H54 (cell line): ENCODE measurements at regions not wholly inside any gene's neighbourhood (a gene's known extent, or its start where the extent isn't known, plus 50 kb on each side); places are given as distances from the start of the nearest gene placed in this dataset.
"Not testable (repeated sequence)": the region's sequence is repeated elsewhere in the genome, so short reads cannot be mapped to it uniquely, and the experiment has no call there.

Source experiments
- DNase-seq: peaks from one replicate; pipeline ENCODE4 v3.0.0; 2011; ENCODE audit warnings: low spot score, mixed read lengths; ENCODE audit not compliant: insufficient read length
- FAIRE-seq: peaks from 3 replicates; lab custom pipeline; 2011; peaks lifted over from hg19 to GRCh38; lab: Jason Lieb, UNC
- POLR2A ChIP-seq: IDR thresholded peaks from 2 replicates; pipeline ENCODE4 v1.6.1; 2011; ENCODE audit warnings: low read depth, mild to moderate bottlenecking, low read length

DNA sequence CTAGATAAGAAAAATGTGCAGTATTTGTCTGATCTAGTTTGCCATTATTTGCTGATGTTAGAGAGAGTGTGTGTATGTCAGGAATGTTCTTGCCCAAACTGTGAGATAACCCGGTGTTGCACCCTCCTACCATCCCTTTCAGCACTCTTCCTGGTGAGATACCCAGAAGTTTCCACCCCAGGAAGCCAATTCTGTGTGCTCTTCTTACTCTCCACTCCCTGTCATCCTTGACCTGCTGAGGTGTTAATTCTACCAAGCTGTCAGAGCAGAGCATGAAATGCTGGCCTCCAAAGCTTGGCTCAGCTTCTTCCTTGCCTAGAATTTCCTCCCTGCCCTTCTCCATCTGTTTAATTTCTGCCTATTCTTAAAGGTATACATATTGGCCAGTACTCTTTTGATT is 237.3 kb upstream of the CNR1 start:
- FAIRE-seq (no peak), DNase-seq (no peak)
- no peak for TF ChIP-seq POLR2A

DNA sequence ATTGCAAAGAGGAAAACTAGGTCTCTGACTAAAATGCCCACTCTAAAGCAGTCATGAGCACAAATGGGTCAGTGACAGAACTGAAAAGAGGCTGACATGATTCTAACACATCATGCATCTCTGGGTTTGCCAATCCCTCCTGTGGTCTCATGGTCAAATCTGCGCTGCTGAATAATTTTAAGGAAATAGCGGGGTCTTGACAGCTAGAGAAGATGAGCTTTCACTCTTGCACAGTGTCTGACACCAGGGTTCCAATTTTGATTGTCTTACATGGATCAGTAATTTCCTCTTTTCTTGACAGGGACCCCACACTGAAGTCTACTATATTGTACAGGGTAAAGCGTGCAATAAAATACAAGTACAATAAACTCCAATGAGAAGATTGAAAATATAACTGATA is 236.8 kb upstream of the CNR1 start:
- no peak for TF ChIP-seq POLR2A
- FAIRE-seq: no peak

DNA sequence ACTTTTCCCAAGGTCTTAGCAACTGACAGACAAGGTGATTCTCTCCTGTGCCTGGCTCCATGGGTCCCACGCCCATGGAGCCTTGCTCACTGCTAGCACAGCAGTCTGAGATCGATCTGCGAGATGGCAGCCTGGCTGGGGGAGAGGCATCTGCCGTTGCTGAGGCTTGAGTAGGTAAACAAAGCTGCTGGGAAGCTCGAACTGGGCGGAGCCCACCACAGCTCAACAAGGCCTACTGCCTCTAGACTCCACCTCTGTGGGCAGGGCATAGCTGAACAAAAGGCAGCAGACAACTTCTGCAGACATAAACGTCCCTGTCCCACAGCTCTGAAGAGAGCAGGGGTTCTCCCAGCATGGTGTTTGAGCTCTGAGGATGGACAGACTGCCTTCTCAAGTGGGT is 224.9 kb upstream of the CNR1 start:
- FAIRE-seq, DNase-seq: not testable (repeated sequence)

More for the DNA sequence above, 236.8 kb upstream of the CNR1 start:
- DNase-seq: no peak

DNA sequence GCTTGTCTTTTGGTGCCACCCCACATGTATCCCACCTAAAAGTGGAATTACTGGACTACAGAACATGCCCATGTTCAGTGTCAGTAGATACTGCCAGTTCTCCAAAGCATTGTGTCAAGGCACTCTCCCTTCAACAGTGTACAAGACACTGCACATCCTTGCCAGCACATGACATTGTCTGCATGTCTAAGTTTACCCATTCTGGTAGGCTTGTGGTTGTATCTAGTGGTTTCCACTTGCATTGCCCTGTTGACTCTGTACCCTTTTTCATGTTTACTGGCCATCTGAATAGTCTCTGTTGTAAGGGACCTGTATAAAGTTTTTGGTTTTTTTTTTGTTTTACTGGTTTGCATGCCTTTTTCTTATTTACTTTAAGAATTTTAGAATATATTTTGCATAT is 222.4 kb upstream of the CNR1 start:
- no peak for DNase-seq
- FAIRE-seq: no peak
- TF ChIP-seq POLR2A: no peak

DNA sequence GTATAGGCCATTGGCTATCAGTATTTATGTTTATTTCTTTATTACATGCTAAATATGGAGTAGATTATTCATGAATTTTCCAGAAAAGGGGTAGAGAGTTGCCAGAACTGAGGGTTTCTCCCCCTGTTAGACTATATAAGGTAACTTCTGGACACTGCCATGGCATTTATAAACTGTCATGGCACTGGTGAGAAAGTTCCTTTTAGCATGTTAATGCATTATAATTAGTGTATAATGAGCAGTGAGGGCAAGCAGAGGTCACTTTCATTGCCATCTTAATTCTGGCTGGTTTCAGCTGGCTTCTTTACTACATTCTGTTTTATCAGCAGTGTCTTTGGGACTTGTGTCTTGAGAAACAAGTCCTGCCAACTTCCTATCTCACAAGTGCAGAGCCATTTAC is 220.0 kb upstream of the CNR1 start:
- FAIRE-seq: no peak
- no peak for DNase-seq
- TF ChIP-seq POLR2A: no peak

DNA sequence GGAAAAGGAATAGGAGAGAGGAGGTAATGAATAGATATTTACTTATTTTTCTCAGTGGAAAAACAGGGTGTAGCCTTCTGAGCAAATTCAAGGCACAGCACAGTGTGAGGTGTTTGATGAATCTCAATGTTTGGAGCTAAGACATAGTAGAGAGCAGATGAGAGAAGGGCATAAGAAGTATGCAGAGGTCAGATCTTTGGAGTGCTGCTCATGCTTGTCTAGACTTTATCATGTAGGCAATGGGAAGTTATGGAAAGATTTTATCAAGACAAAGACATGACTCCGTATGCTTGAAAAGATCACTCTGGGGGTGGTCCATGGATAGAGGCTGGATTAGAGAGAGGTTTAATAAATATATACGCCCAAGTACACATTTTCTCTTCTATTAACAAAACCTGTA is 217.0 kb upstream of the CNR1 start:
- DNase-seq: no peak
- TF ChIP-seq POLR2A: no peak
- no peak for FAIRE-seq

DNA sequence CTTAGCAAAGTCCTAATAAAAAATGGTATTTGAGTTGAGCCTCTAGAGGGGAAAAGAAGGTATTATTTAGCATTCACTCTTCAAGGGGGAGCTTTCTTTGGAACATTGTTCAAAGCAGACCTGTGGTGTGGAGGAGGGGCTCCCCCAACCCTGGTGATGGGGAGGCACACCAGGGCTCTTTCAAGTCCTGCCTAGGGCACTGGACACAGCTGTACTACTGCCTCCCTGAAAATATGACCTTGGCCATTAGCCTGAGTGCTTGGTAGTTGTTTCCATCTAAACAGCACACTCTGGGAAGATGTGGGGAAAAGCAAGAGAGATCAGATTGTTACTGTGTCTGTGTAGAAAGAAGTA is 215.1 kb upstream of the CNR1 start:
- DNase-seq: no peak

DNA sequence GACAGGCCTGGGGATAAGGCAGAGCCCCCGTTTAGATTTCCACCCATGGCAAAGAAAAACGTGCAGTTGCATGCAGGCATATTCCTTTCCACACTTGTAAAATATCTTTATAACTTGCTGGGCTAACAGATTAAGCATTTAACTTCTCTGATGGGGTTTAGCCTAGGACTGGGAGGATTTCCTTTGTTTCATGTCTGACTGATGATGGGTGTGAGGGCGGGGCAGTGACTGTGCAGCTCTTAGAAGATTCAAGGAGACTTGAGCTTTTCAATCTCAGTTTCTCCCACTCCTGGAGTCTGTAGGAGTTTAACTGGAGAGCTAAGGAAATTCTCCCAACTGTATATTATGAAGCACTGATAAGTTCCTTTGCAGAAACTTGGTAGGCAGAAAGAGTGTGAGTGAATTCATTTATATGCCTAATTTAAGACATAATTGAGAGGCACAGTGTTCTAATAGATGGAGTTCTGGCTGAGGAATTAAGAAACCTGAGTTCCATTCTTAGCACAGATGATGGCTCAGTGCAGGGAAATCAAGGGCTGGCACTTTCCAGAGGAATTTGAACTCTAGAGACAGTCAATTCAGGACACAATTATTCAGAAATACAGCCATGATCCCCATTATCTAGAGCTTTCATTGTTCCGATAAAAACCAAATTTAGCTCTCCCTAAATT is 214.6 kb upstream of the CNR1 start:
- DNase-seq (no peak), FAIRE-seq (no peak)
- no peak for TF ChIP-seq POLR2A

More for the DNA sequence above, 215.1 kb upstream of the CNR1 start:
- no peak for TF ChIP-seq POLR2A
- FAIRE-seq: no peak

DNA sequence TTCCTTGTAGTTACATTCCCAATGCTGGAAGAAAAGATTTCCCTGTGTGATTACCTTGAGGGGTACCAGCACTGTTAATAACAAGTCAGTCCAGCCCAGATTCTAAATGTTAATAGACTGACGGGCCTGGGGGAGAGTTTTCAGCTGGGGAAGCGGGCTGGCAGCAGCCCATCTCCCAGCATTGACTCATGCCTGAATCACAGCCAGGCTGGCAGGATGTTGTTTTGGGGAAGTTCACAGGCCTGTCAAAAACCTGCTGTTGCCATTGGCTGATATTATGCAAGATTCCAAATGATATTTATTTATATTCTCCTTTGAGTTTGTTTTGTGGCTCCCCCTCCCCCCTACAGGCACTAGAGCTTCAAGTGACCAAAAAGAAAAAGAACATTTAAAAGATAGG is 213.9 kb upstream of the CNR1 start:
- FAIRE-seq: peak; percentile 90
- DNase-seq: peak; percentile 41
- TF ChIP-seq POLR2A: no peak

DNA sequence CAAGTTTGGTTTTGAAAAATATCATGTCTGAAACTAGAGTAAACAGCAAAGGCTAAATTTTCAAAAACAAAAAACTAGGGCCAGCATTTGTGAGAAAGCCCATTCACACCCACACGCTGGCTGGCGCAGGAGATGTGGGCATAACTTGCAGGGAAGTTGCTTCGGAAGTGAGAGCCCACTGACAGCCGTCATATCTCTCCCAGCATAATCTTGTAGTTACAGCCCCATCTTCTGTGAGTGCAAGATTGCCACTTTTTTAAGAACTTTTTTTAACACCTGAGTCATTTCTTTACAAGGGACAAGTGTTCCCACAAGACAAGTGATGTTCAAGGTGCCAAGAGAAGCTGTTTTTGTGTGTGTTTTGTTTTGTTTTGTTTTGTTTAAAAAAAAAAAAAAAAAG is 212.5 kb upstream of the CNR1 start:
- TF ChIP-seq POLR2A: no peak
- FAIRE-seq (no peak), DNase-seq (no peak)

DNA sequence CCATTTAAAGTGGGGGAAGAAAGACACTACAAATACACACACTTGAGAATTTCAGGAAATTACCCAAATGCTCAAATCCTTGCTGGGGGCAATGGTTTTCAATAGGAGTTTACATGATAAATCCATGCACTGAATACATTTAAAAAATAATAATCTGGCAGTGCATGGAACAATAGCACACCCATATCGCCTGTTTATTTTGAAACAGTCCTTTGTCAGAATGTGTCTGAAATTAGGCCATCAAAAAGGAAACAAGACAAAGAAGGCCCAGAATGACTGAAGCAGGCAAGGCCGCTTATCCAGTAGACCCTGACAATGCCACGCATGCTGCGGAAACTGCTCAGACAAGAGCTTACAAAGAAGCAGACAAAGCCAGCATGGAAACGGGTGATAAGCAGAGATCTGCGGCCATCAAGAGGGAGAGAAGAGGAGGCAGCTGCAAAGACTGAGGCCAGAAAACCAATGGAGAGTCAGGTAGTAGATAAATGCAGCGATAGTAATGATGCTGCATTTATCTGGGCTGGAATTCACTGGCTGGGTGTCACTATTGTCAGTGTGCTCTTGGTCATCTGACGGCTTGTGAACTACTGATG is 211.9 kb upstream of the CNR1 start:
- no peak for DNase-seq
- FAIRE-seq: no peak
- no peak for TF ChIP-seq POLR2A

DNA sequence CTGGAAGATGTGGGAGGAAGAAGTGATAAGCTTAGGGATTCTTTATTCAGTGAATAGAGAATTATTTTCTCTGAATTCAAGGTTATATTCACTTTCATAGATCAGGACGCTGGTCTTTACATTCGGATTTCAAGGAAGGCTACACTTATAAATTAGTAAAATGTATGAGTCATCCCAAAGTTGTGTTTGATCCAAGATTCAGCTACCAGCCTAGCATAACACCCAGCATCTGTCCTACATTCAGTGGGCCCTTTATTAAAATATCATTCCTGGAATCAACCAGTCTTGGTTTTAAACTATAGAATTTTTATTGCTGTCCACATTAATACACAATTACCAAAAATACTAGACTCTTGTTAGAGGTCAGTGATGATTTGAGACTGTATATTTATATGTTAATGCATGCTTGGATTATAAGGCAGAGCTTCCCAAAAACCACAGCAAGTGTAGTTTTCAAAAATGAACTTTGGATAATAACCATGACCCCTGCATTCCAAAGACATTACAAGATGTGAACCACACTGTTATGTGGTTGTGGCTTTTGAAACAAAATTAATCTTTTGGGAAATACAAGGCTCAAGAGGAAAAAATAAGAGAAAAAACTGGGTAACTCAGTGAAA is 210.7 kb upstream of the CNR1 start:
- no peak for TF ChIP-seq POLR2A
- no peak for DNase-seq
- FAIRE-seq: peak; percentile 65

DNA sequence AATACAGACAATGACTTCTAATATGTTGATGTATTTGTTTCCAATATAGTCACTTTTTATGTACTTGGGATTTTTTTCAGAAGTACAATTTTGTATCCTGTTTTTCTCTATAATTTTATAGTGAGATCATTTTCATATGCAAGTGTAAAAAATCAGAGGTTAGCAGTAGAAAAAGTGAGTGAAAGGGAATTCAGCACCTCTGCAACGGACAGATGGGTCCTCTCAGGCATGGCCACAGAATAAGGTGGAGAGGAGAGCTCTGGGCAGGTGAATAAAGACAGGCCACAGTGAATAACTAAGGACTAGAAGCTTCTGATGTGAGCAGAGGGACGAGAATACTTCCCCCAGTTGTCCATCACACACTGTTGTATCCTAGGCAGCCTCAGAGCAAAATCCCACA is 210.1 kb upstream of the CNR1 start:
- FAIRE-seq (no peak), DNase-seq (no peak)
- no peak for TF ChIP-seq POLR2A

DNA sequence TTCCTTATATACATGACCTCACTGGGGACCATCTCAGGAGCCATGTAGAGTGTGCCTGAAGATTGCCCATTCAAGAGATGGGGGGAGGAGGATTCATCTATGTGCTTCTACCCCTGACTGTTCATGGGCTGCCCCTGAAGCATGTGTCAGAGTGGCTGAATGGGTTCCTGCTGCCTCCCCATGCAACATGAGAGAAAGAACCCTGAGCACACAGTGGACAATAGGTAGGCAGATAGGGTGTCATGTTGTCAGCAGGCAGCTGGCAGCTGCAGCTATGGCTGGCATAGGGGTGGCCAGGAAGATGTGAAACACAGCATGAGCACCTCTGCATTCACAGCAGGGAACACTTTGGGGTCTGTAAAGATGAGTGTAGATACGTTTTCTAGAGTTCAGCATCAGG is 208.4 kb upstream of the CNR1 start:
- no peak for TF ChIP-seq POLR2A
- no peak for FAIRE-seq
- DNase-seq: no peak

DNA sequence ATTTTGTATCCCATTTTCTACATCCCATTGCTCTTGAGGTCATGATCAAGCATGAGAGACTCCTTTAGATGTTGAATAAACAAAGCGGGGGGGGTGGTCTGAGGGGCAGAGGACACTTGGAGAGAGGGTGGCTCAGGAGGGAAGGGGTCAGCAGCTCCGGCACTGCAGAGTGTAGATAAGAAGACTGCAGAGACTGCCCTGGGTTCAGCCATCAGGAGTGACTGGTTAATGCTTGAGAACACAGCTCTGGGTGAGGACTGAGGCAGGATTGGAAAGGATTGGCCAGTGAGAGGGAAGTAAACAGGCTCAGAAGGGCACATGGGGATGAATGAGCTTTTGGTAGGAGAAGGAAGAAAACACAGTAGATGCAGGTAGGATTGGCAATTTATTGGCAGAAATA is 205.3 kb upstream of the CNR1 start:
- FAIRE-seq: no peak

More for the DNA sequence above, 205.3 kb upstream of the CNR1 start:
- TF ChIP-seq POLR2A: no peak
- no peak for DNase-seq
